A549 (cell line): ENCODE measurements at regions not wholly inside any gene's neighbourhood (a gene's known extent, or its start where the extent isn't known, plus 50 kb on each side); places are given as distances from the start of the nearest gene placed in this dataset.

ENCODE experiments used
- ATAC-seq, 2 experiments: fragments of 200-7000 bp in 1 of 2; fragments of >200 bp in 1 of 2; cut with Nextera tagmentation in 1 of 2; cut with Tn5 transposase in 1 of 2; 3 replicates each; pipeline versions ENCODE4 v1.8.0 to v1.9.1; 2018 to 2020; ENCODE audit warnings: mild to moderate bottlenecking in 1 of 2, moderate library complexity in 1 of 2
- CTCF ChIA-PET: fragments of 300-600 bp; sonication (Branson Sonifier 250); formaldehyde crosslinking; extraction: SDS; loops from one replicate; lab custom pipeline; 2021; ENCODE audit warnings: antibody characterized with exemption, inconsistent platforms; lab: Yijun Ruan, JAX
- POLR2A ChIA-PET: fragments of 350-600 bp; formaldehyde crosslinking; extraction: SDS; loops from one replicate; lab custom pipeline; 2021; ENCODE audit warnings: antibody characterized with exemption, inconsistent platforms; lab: Yijun Ruan, JAX
- DNase-seq, 2 experiments: peaks; one replicate each; pipeline versions ENCODE4 v3.0.0 to v3.0.0-alpha.2; 2011 to 2016; ENCODE audit warnings: low read depth in 1 of 2, low spot score in 1 of 2
- FAIRE-seq: peaks from 2 replicates; lab custom pipeline; 2011; peaks lifted over from hg19 to GRCh38; lab: Jason Lieb, UNC
- H3K27ac ChIP-seq, 2 experiments: fragments of >200 bp; sonication (Bioruptor Twin); formaldehyde crosslinking; 3 replicates each; pipeline ENCODE4 v1.5.1; 2016 to 2017
- H3K4me1 ChIP-seq: fragments of >200 bp; sonication (Bioruptor Twin); formaldehyde crosslinking; 3 replicates; pipeline ENCODE4 v1.6.1; 2016
- H3K4me2 ChIP-seq: fragments of >200 bp; sonication (Bioruptor Twin); formaldehyde crosslinking; 3 replicates; pipeline ENCODE4 v1.6.1; 2016
- H3K4me3 ChIP-seq: fragments of >200 bp; sonication (Bioruptor Twin); formaldehyde crosslinking; 3 replicates; pipeline ENCODE4 v1.5.1; 2016
- H3K9me3 ChIP-seq: fragments of >200 bp; sonication (Bioruptor Twin); formaldehyde crosslinking; 3 replicates; pipeline ENCODE4 v1.6.1; 2016
- CBX2 ChIP-seq: fragments of 200-600 bp; sonication (generic); IDR thresholded peaks from 2 replicates; pipeline ENCODE4 v1.6.1; 2016; ENCODE audit warnings: low read depth, mild to moderate bottlenecking, borderline replicate concordance
- CBX8 ChIP-seq: fragments of 200-600 bp; sonication (generic); IDR thresholded peaks from 2 replicates; pipeline ENCODE4 v1.6.1; 2016
- CHD4 ChIP-seq: fragments of 200-600 bp; sonication (generic); IDR thresholded peaks from 2 replicates; pipeline ENCODE4 v1.6.1; 2016; ENCODE audit warnings: antibody characterized with exemption, mild to moderate bottlenecking, borderline replicate concordance
- CTCF ChIP-seq: fragments of >200 bp; sonication (Bioruptor Twin); formaldehyde crosslinking; IDR thresholded peaks from 3 replicates; pipeline ENCODE4 v1.5.1; 2016
- ELK1 ChIP-seq: fragments of 150-350 bp; IDR thresholded peaks from 2 replicates; pipeline ENCODE4 v1.6.1; 2014; ENCODE audit warnings: low read depth, mild to moderate bottlenecking, low read length
- FOSL2 ChIP-seq, 2 experiments: fragments of 450-650 bp in 1 of 2; fragments of >200 bp in 1 of 2; sonication (Bioruptor Twin) in 1 of 2; formaldehyde crosslinking; IDR thresholded peaks; 2 replicates each; pipeline versions ENCODE4 v1.5.0 to v1.6.1; 2016 to 2020; ENCODE audit warnings: mild to moderate bottlenecking in 1 of 2, moderate library complexity in 1 of 2
- FOXS1 ChIP-seq: fragments of 250-450 bp; sonication (Bioruptor Pico); IDR thresholded peaks from 2 replicates; pipeline ENCODE4 v1.5.0; 2020; ENCODE audit warnings: mild to moderate bottlenecking, moderate library complexity
- GATA3 ChIP-seq: IDR thresholded peaks from 2 replicates; pipeline ENCODE4 v1.6.1; 2012; ENCODE audit warnings: borderline replicate concordance
- HEYL ChIP-seq: fragments of 250-450 bp; sonication (Bioruptor Pico); IDR thresholded peaks from 2 replicates; pipeline ENCODE4 v1.8.0; 2021; ENCODE audit warnings: mild to moderate bottlenecking, moderate library complexity
- HOXA7 ChIP-seq: fragments of 250-450 bp; sonication (Bioruptor Pico); IDR thresholded peaks from 2 replicates; pipeline ENCODE4 v1.5.0; 2020; ENCODE audit warnings: mild to moderate bottlenecking, moderate library complexity
- JUN ChIP-seq, 2 experiments: fragments of >200 bp; sonication (Bioruptor Twin); formaldehyde crosslinking; IDR thresholded peaks; 2 replicates in 1 of 2; 3 replicates in 1 of 2; pipeline ENCODE4 v1.6.1; 2016 to 2017
- JUNB ChIP-seq: fragments of >200 bp; sonication (Bioruptor Twin); formaldehyde crosslinking; IDR thresholded peaks from 2 replicates; pipeline ENCODE4 v1.6.1; 2016
- MAX ChIP-seq: IDR thresholded peaks from 2 replicates; pipeline ENCODE4 v1.6.1; 2012
- MAZ ChIP-seq: fragments of 150-350 bp; IDR thresholded peaks from 2 replicates; pipeline ENCODE4 v1.6.1; 2014; ENCODE audit warnings: antibody characterized with exemption, low read depth, low read length, borderline replicate concordance
- MYC ChIP-seq: IDR thresholded peaks from 2 replicates; pipeline ENCODE4 v1.6.1; 2012; ENCODE audit warnings: mild to moderate bottlenecking, inconsistent platforms, low read length, improper control_type of control experiment, borderline replicate concordance
- NPAS2 ChIP-seq: fragments of 250-450 bp; sonication (Bioruptor Pico); IDR thresholded peaks from 2 replicates; pipeline ENCODE4 v1.8.0; 2022; ENCODE audit warnings: mild to moderate bottlenecking, moderate library complexity, borderline replicate concordance
- PHF8 ChIP-seq: fragments of 200-600 bp; sonication (generic); IDR thresholded peaks from 2 replicates; pipeline ENCODE4 v1.6.1; 2016; ENCODE audit warnings: low read depth, mild to moderate bottlenecking, antibody characterized with exemption, moderate library complexity, borderline replicate concordance
- RARB ChIP-seq: fragments of 250-450 bp; sonication (Bioruptor Pico); IDR thresholded peaks from 2 replicates; pipeline ENCODE4 v1.8.0; 2021; ENCODE audit warnings: mild to moderate bottlenecking, moderate library complexity
- RCOR1 ChIP-seq: fragments of 150-350 bp; IDR thresholded peaks from 2 replicates; pipeline ENCODE4 v1.6.1; 2014; ENCODE audit warnings: antibody characterized with exemption, low read length, low read depth
- REST ChIP-seq: fragments of 200-600 bp; sonication (generic); IDR thresholded peaks from 2 replicates; pipeline ENCODE4 v1.6.1; 2016; ENCODE audit warnings: antibody characterized with exemption, mild to moderate bottlenecking, moderate library complexity
- TFCP2L1 ChIP-seq: fragments of 250-450 bp; sonication (Bioruptor Pico); IDR thresholded peaks from 2 replicates; pipeline ENCODE4 v1.5.0; 2021; ENCODE audit warnings: mild to moderate bottlenecking
- ZC3H11A ChIP-seq: fragments of 450-650 bp; IDR thresholded peaks from 2 replicates; pipeline ENCODE4 v1.6.1; 2014; ENCODE audit warnings: antibody characterized with exemption, mild to moderate bottlenecking
- ZFP36 ChIP-seq: fragments of 450-650 bp; IDR thresholded peaks from 2 replicates; pipeline ENCODE4 v1.6.1; 2014; ENCODE audit warnings: borderline replicate concordance; ENCODE audit not compliant: partially characterized antibody
- WGBS: methylation state at CpG from one replicate; pipeline ENCODE4 v1.1.6; 2017; ENCODE audit errors: missing lambda C conversion rate; 5-methylcytosine and 5-hydroxymethylcytosine counted together

- Histone ChIP-seq H3K27ac (no peak overlapping the region), H3K4me1 (no peaks in the 10 kb centered on the region), H3K9me3 (no peaks in the 10 kb centered on the region), H3K4me2 (no peak overlapping the region), H3K4me3 (no peak overlapping the region)
- ATAC-seq (no peak), DNase-seq (no peak), FAIRE-seq (no peak)
- WGBS: 49% methylated on average over 12 of the region's 12 CpGs
- POLR2A ChIA-PET: no interaction called here
- CTCF ChIA-PET: interaction anchor here (1.5 kb wide), 1 partner anchor 14 kb away, joined by 3 read pairs; no protein-coding TSS in a partner anchor
- TF ChIP-seq RCOR1 (no peak), HEYL (CRISPR knock-in tag) (no peak), MYC (no peak), CBX2 (no peak), PHF8 (no peak), ELK1 (no peak)
Measured at GRCh38 chr5:167348251-167348926, 943.1 kb upstream of the WWC1 start.

- ATAC-seq: no peak
- Histone ChIP-seq H3K9me3 (no peaks in the 10 kb centered on the region), H3K27ac (no peak overlapping the region), H3K4me1 (no peaks in the 10 kb centered on the region), H3K4me2 (no peak overlapping the region), H3K4me3 (no peak overlapping the region)
- TF ChIP-seq REST (no peak), FOSL2 (IDR thresholded peaks at IDR 0.05) (no peak), FOSL2 (CRISPR knock-in tag; IDR thresholded peaks at IDR 0.05) (no peak), MAZ (no peak), ZFP36 (no peak), JUNB (no peak), MAX (no peak), RCOR1 (no peak), HOXA7 (CRISPR knock-in tag) (no peak), PHF8 (no peak), RARB (CRISPR knock-in tag) (no peak), CBX8 (no peak), FOXS1 (CRISPR knock-in tag) (no peak), NPAS2 (CRISPR knock-in tag) (no peak), ZC3H11A (no peak), CTCF (no peak), CHD4 (no peak), TFCP2L1 (no peak), GATA3 (no peak), JUN (IDR thresholded peaks at IDR 0.05) (no peak)
- ChIA-PET CTCF (interaction anchor here (1.5 kb wide), 1 partner anchor 15 kb away, joined by 3 read pairs; no protein-coding TSS in a partner anchor), POLR2A (no interaction called here)
- no peak for DNase-seq
- WGBS: 22% methylated on average over 3 of the region's 3 CpGs
- no peak for FAIRE-seq
Measured at GRCh38 chr5:167348980-167349379, 942.5 kb upstream of the WWC1 start.
